Inferior parietal cortex (tissue), 1 donor: ENCODE measurements at regions not wholly inside any gene's neighbourhood (a gene's known extent, or its start where the extent isn't known, plus 50 kb on each side); places are given as distances from the start of the nearest gene placed in this dataset.
"Not testable (repeated sequence)": the region's sequence is repeated elsewhere in the genome, so short reads cannot be mapped to it uniquely, and the experiment has no call there.

ENCODE experiments used
- DNase-seq: peaks from one replicate; pipeline ENCODE4 v3.0.0-alpha.2; 2016; ENCODE audit errors: extremely low spot score

- DNase-seq = no peak
Measured at GRCh38 chr3:187540847-187541246, 129.3 kb downstream of the SST start.

GRCh38 chr3:187536185-187536584, 134.0 kb downstream of the SST start:
- DNase-seq = no peak

- no peak for DNase-seq
Measured at GRCh38 chr3:187533797-187534196, 136.4 kb downstream of the SST start.

- DNase-seq = no peak
Measured at GRCh38 chr3:187531831-187532230, 138.4 kb downstream of the SST start.

GRCh38 chr3:187522890-187523289, 147.3 kb downstream of the SST start:
- no peak for DNase-seq

GRCh38 chr3:187522293-187522692, 147.9 kb downstream of the SST start:
- no peak for DNase-seq

- no peak for DNase-seq
Measured at GRCh38 chr3:187521546-187521945, 148.6 kb downstream of the SST start.

GRCh38 chr3:187520027-187520945, 149.9 kb downstream of the SST start:
- no peak for DNase-seq

- DNase-seq = no peak
Measured at GRCh38 chr3:187519428-187519890, 150.7 kb downstream of the SST start.

- DNase-seq = no peak
Measured at GRCh38 chr3:187518616-187519015, 150.4 kb downstream of the RTP4 start.

GRCh38 chr3:187518207-187518606, 150.0 kb downstream of the RTP4 start:
- no peak for DNase-seq

- DNase-seq = no peak
Measured at GRCh38 chr3:187516446-187517185, 148.4 kb downstream of the RTP4 start.

- DNase-seq = no peak
Measured at GRCh38 chr3:187507905-187508304, 139.7 kb downstream of the RTP4 start.

GRCh38 chr3:187507266-187507665, 139.1 kb downstream of the RTP4 start:
- no peak for DNase-seq

GRCh38 chr3:187504435-187504834, 136.2 kb downstream of the RTP4 start:
- DNase-seq = no peak

- no peak for DNase-seq
Measured at GRCh38 chr3:187498211-187498724, 130.1 kb downstream of the RTP4 start.

- no peak for DNase-seq
Measured at GRCh38 chr3:187497052-187497451, 128.9 kb downstream of the RTP4 start.

GRCh38 chr3:187494056-187494455, 125.9 kb downstream of the RTP4 start:
- not testable (repeated sequence) for DNase-seq

GRCh38 chr3:187491371-187491770, 123.2 kb downstream of the RTP4 start:
- no peak for DNase-seq

GRCh38 chr3:187490366-187490765, 122.2 kb downstream of the RTP4 start:
- DNase-seq = no peak

- no peak for DNase-seq
Measured at GRCh38 chr3:187484547-187485295, 116.5 kb downstream of the RTP4 start.

- DNase-seq = no peak
Measured at GRCh38 chr3:187481426-187481825, 113.2 kb downstream of the RTP4 start.
